ENCODE measurements at regions not wholly inside any gene's neighbourhood (a gene's known extent, or its start where the extent isn't known, plus 50 kb on each side); places are given as distances from the start of the nearest gene placed in this dataset.
"Not testable (repeated sequence)": the region's sequence is repeated elsewhere in the genome, so short reads cannot be mapped to it uniquely, and the experiment has no call there.

GRCh38 chr4:38535071-38535470, 128.9 kb upstream of the KLF3 start:
- ChIA-PET CTCF (interaction anchor here (1.2 kb wide), 1 partner anchor 52 kb away, joined by 3 read pairs; no protein-coding TSS in a partner anchor), POLR2A (interaction anchor here (0.5 kb wide), 1 partner anchor 850 kb away, joined by 7 read pairs; no protein-coding TSS in a partner anchor)
- H3K4me2 ChIP-seq (replicated peaks; ENCODE audit: low read depth, low read length, poor library complexity, severe bottlenecking); H3K9me3 Mint-ChIP-seq (ENCODE audit: insufficient read depth); H2AFZ ChIP-seq (ENCODE audit: insufficient read depth, low read depth, low read length, poor library complexity, severe bottlenecking); H3K79me2 ChIP-seq (ENCODE audit: control insufficient read depth, insufficient read depth, low read length); ATAC-seq (ENCODE audit: low read depth); H3K4me3 ChIP-seq (ENCODE audit: control extremely low read depth in 1 of 5, extremely low read depth in 1 of 5, insufficient read depth in 1 of 5, low read depth in 2 of 5, low read length in 4 of 5); H3K36me3 ChIP-seq (replicated peaks in 1 of 2; ENCODE audit: control extremely low read depth in 1 of 2, control insufficient read depth in 1 of 2, extremely low read depth in 1 of 2, insufficient read depth in 2 of 2, low read length in 1 of 2); H3K27me3 ChIP-seq (replicated peaks in 1 of 4; ENCODE audit: control extremely low read depth in 1 of 4, control insufficient read depth in 3 of 4, insufficient read depth in 4 of 4, low read length in 3 of 4); H3K27ac ChIP-seq (ENCODE audit: low read length in 2 of 2); H3K9ac ChIP-seq (ENCODE audit: low read length); H4K20me1 ChIP-seq (ENCODE audit: control insufficient read depth, insufficient read depth, low read length, poor library complexity, severe bottlenecking); H3K4me1 ChIP-seq (ENCODE audit: control insufficient read depth in 2 of 2, insufficient read depth in 2 of 2, low read length in 2 of 2); H3K9me3 ChIP-seq (ENCODE audit: control extremely low read depth in 1 of 3, control insufficient read depth in 2 of 3, insufficient read depth in 1 of 3, low read length in 2 of 3); H3K27me3 Mint-ChIP-seq; intact Hi-C loops (cut with micrococcal nuclease); DNase-seq; H3K27ac Mint-ChIP-seq; H3K4me1 Mint-ChIP-seq; H3K4me3 Mint-ChIP-seq: not testable (repeated sequence)
- WGBS (ENCODE audit: insufficient coverage): no CpG with 5 or more reads among the region's 1 CpG

GRCh38 chr4:38535717-38536116, 128.3 kb upstream of the KLF3 start:
- Histone ChIP-seq H3K79me2 (ENCODE audit: control insufficient read depth, insufficient read depth, low read length) (no peaks in the 10 kb centered on the region), H2AFZ (ENCODE audit: insufficient read depth, low read depth, low read length, poor library complexity, severe bottlenecking) (no peak overlapping the region), H3K9me3 (ENCODE audit: control extremely low read depth in 1 of 3, control insufficient read depth in 2 of 3, insufficient read depth in 1 of 3, low read length in 2 of 3) (peaks cover 0 to 3% (median 0%) of the 10 kb centered on the region in 3 donors), H3K27ac (ENCODE audit: low read length in 2 of 2) (no peak overlapping the region), H3K27me3 (replicated peaks in 1 of 4; ENCODE audit: control extremely low read depth in 1 of 4, control insufficient read depth in 3 of 4, insufficient read depth in 4 of 4, low read length in 3 of 4) (no peaks in the 10 kb centered on the region), H4K20me1 (ENCODE audit: control insufficient read depth, insufficient read depth, low read length, poor library complexity, severe bottlenecking) (no peaks in the 10 kb centered on the region), H3K4me1 (ENCODE audit: control insufficient read depth in 2 of 2, insufficient read depth in 2 of 2, low read length in 2 of 2) (no peaks in the 10 kb centered on the region), H3K36me3 (replicated peaks in 1 of 2; ENCODE audit: control extremely low read depth in 1 of 2, control insufficient read depth in 1 of 2, extremely low read depth in 1 of 2, insufficient read depth in 2 of 2, low read length in 1 of 2) (no peaks in the 10 kb centered on the region), H3K4me3 (ENCODE audit: control extremely low read depth in 1 of 5, extremely low read depth in 1 of 5, insufficient read depth in 1 of 5, low read depth in 2 of 5, low read length in 4 of 5) (no peak overlapping the region), H3K9ac (ENCODE audit: low read length) (no peak overlapping the region), H3K4me2 (replicated peaks; ENCODE audit: low read depth, low read length, poor library complexity, severe bottlenecking) (no peak overlapping the region)
- intact Hi-C loops (cut with micrococcal nuclease): no loop called here
- H3K27ac Mint-ChIP-seq: no peak overlapping the region
- DNase-seq (no peak), ATAC-seq (ENCODE audit: low read depth) (no peak)
- no peak overlapping the region for H3K4me3 Mint-ChIP-seq
- TF ChIP-seq EZH2 (IDR thresholded peaks at IDR 0.05; ENCODE audit: borderline replicate concordance, insufficient read depth, low read depth, low read length, poor library complexity, severe bottlenecking): no peak
- TF ChIP-seq, protein P1, sequence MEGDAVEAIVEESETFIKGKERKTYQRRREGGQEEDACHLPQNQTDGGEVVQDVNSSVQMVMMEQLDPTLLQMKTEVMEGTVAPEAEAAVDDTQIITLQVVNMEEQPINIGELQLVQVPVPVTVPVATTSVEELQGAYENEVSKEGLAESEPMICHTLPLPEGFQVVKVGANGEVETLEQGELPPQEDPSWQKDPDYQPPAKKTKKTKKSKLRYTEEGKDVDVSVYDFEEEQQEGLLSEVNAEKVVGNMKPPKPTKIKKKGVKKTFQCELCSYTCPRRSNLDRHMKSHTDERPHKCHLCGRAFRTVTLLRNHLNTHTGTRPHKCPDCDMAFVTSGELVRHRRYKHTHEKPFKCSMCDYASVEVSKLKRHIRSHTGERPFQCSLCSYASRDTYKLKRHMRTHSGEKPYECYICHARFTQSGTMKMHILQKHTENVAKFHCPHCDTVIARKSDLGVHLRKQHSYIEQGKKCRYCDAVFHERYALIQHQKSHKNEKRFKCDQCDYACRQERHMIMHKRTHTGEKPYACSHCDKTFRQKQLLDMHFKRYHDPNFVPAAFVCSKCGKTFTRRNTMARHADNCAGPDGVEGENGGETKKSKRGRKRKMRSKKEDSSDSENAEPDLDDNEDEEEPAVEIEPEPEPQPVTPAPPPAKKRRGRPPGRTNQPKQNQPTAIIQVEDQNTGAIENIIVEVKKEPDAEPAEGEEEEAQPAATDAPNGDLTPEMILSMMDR (IDR thresholded peaks at IDR 0.05): no peak
- POLR2A ChIA-PET: interaction anchor here (0.5 kb wide), 1 partner anchor 850 kb away, joined by 7 read pairs; no protein-coding TSS in a partner anchor
- H3K4me1 Mint-ChIP-seq: peaks cover 1% of the 10 kb centered on the region
- H3K9me3 Mint-ChIP-seq (ENCODE audit: insufficient read depth): no peaks in the 10 kb centered on the region
- 86% methylated on average over 2 of the region's 5 CpGs for WGBS (ENCODE audit: insufficient coverage)
- CTCF ChIA-PET: interaction anchor here (1.2 kb wide), 1 partner anchor 51 kb away, joined by 3 read pairs; no protein-coding TSS in a partner anchor
- H3K27me3 Mint-ChIP-seq: peaks cover 3% of the 10 kb centered on the region

Measured in B cell (primary cell).